Nephron (organoid): ENCODE measurements at regions not wholly inside any gene's neighbourhood (a gene's known extent, or its start where the extent isn't known, plus 50 kb on each side); places are given as distances from the start of the nearest gene placed in this dataset.

Source experiments
- H3K27ac Mint-ChIP-seq, 3 experiments: 2 replicates each; pipeline ENCODE4 v1.8.0; 2020; ENCODE audit warnings: mixed read lengths in 3 of 3, mild to moderate bottlenecking in 2 of 3, moderate library complexity in 1 of 3
- H3K27me3 Mint-ChIP-seq: 2 replicates; pipeline ENCODE4 v1.8.0; 2021; ENCODE audit warnings: low read depth, mild to moderate bottlenecking, moderate library complexity, mixed read lengths
- H3K36me3 Mint-ChIP-seq: 2 replicates; pipeline ENCODE4 v1.8.0; 2020; ENCODE audit warnings: low read depth, mixed read lengths
- H3K4me1 Mint-ChIP-seq: 2 replicates; pipeline ENCODE4 v1.8.0; 2020; ENCODE audit warnings: mixed read lengths
- H3K4me3 Mint-ChIP-seq, 3 experiments: 2 replicates each; pipeline ENCODE4 v1.8.0; 2020; ENCODE audit warnings: mild to moderate bottlenecking in 3 of 3, mixed read lengths in 3 of 3, moderate library complexity in 2 of 3
- H3K9me3 Mint-ChIP-seq: 2 replicates; pipeline ENCODE4 v1.8.0; 2020; ENCODE audit warnings: mixed read lengths
- CTCF ChIP-seq, 3 experiments: fragments of 200-600 bp; sonication (generic); IDR thresholded peaks; one replicate each; pipeline ENCODE4 v1.5.0; 2021; ENCODE audit warnings: antibody characterized with exemption in 3 of 3; ENCODE audit not compliant: unreplicated experiment in 3 of 3

GRCh38 chr7:25311346-25311745 is 83.1 kb upstream of the NPVF start:
- Mint-ChIP-seq H3K27me3 (no peaks in the 10 kb centered on the region), H3K4me1 (peaks cover 28% of the 10 kb centered on the region), H3K27ac (no peak overlapping the region), H3K9me3 (no peaks in the 10 kb centered on the region), H3K4me3 (no peak overlapping the region), H3K36me3 (no peaks in the 10 kb centered on the region)
- no peak for TF ChIP-seq CTCF (IDR thresholded peaks at IDR 0.05; ENCODE audit: unreplicated experiment in 3 of 3)

GRCh38 chr7:25312968-25313367 is 84.7 kb upstream of the NPVF start:
- H3K27ac Mint-ChIP-seq: no peak overlapping the region
- H3K27me3 Mint-ChIP-seq: no peaks in the 10 kb centered on the region
- no peaks in the 10 kb centered on the region for H3K36me3 Mint-ChIP-seq
- peaks cover 26% of the 10 kb centered on the region for H3K4me1 Mint-ChIP-seq
- H3K4me3 Mint-ChIP-seq: no peak overlapping the region
- H3K9me3 Mint-ChIP-seq: no peaks in the 10 kb centered on the region
- TF ChIP-seq CTCF (IDR thresholded peaks at IDR 0.05; ENCODE audit: unreplicated experiment in 3 of 3): no peak

- no peak overlapping the region for H3K27ac Mint-ChIP-seq
These were observed 85.2 kb upstream of the NPVF start for GRCh38 chr7:25313526-25313925.

GRCh38 chr7:25314094-25314730 is 85.9 kb upstream of the NPVF start:
- TF ChIP-seq CTCF (IDR thresholded peaks at IDR 0.05; ENCODE audit: unreplicated experiment in 3 of 3): no peak
- Mint-ChIP-seq H3K9me3 (no peaks in the 10 kb centered on the region), H3K36me3 (no peaks in the 10 kb centered on the region), H3K4me1 (peaks cover 15% of the 10 kb centered on the region), H3K27ac (peak overlapping the region; percentile 79 to 85 (median 84)), H3K27me3 (no peaks in the 10 kb centered on the region), H3K4me3 (no peak overlapping the region)

More at GRCh38 chr7:25313526-25313925, 85.2 kb upstream of the NPVF start:
- Mint-ChIP-seq H3K27me3 (no peaks in the 10 kb centered on the region), H3K36me3 (no peaks in the 10 kb centered on the region), H3K4me1 (peaks cover 21% of the 10 kb centered on the region), H3K4me3 (no peak overlapping the region), H3K9me3 (no peaks in the 10 kb centered on the region)
- TF ChIP-seq CTCF (IDR thresholded peaks at IDR 0.05; ENCODE audit: unreplicated experiment in 3 of 3): no peak

DNA sequence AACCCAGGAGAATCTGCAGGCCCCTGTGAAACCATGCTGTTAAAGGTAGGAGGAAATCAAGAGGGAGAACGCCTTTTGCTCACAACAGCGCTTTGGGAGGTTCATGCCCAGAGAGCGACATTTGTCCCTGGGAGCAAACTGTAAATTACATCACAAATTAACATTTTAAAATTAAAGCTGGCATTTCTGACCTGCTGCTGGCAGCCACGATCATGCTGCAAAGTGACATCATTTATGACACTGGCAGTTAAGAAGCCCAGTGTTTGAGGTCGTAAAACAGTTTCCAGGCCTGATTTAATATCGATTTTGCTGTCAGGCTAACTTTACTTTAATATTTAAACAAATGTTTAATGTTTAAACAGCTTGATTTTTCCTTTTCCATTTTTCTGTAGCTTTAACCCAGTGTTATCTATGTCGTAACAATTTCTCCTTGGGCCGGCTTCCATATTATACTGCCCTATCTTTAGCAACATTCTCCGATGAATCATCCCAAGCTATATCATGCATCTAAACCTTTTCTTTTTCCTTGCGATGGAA is 86.5 kb upstream of the NPVF start:
- no peak overlapping the region for H3K4me3 Mint-ChIP-seq
- no peaks in the 10 kb centered on the region for H3K27me3 Mint-ChIP-seq
- no peak for TF ChIP-seq CTCF (IDR thresholded peaks at IDR 0.05; ENCODE audit: unreplicated experiment in 3 of 3)
- H3K27ac Mint-ChIP-seq: peak overlapping the region; percentile 79 to 85 (median 84)
- no peaks in the 10 kb centered on the region for H3K9me3 Mint-ChIP-seq
- H3K36me3 Mint-ChIP-seq: no peaks in the 10 kb centered on the region
- peaks cover 15% of the 10 kb centered on the region for H3K4me1 Mint-ChIP-seq

GRCh38 chr7:25316366-25316765 is 88.1 kb upstream of the NPVF start:
- H3K9me3 Mint-ChIP-seq: no peaks in the 10 kb centered on the region
- H3K4me1 Mint-ChIP-seq: peaks cover 24% of the 10 kb centered on the region
- TF ChIP-seq CTCF (IDR thresholded peaks at IDR 0.05; ENCODE audit: unreplicated experiment in 3 of 3): no peak
- no peak overlapping the region for H3K4me3 Mint-ChIP-seq
- H3K27ac Mint-ChIP-seq: peak overlapping the region in 2 of 3 experiments; percentile 18 to 73
- no peaks in the 10 kb centered on the region for H3K27me3 Mint-ChIP-seq
- no peaks in the 10 kb centered on the region for H3K36me3 Mint-ChIP-seq
